LNCAP (cell line): ENCODE measurements at regions not wholly inside any gene's neighbourhood (a gene's known extent, or its start where the extent isn't known, plus 50 kb on each side); places are given as distances from the start of the nearest gene placed in this dataset.

Experiments
- CTCF ChIP-seq: fragments of 450-650 bp; IDR thresholded peaks from 2 replicates; pipeline ENCODE4 v1.5.1; 2017; ENCODE audit warnings: mild to moderate bottlenecking

GRCh38 chr2:52904355-52904891, 863.2 kb upstream of the CHAC2 start:
- TF ChIP-seq CTCF = no peak

- no peak for TF ChIP-seq CTCF
Measured at GRCh38 chr2:52897511-52898044, 870.0 kb upstream of the CHAC2 start.

- TF ChIP-seq CTCF = no peak
Measured at GRCh38 chr2:52895726-52896340, 871.8 kb upstream of the CHAC2 start.

GRCh38 chr2:52886556-52886955, 881.0 kb upstream of the CHAC2 start:
- no peak for TF ChIP-seq CTCF

DNA sequence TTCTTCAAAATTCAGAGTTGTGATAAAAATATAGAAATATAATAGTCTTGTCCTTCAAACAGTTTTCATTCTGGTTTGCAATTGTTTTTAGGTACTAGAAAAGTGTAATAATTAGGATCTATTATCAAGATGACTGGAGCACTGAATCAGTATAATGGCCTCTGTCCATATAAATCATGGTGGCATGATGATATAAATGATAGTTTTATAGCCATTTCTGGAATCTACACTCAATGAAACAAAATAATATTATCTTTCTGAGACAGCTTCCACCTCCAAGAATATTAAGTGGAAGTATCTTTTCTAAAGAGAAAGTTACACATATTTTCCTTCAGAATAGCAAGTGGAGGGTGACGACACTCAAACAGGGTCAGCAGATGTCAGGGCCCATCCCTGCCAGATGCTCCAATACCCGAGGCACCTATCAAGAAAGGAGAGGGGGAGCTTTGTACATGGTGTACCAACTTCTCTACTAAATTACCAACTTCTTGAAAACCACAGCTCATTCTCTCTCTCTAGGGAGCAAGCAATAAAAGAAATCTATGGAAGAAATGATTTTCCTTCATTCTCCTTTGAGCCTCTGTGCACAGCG, 882.7 kb upstream of the CHAC2 start:
- TF ChIP-seq CTCF = no peak

GRCh38 chr2:52882974-52883373, 884.6 kb upstream of the CHAC2 start:
- TF ChIP-seq CTCF = no peak

DNA sequence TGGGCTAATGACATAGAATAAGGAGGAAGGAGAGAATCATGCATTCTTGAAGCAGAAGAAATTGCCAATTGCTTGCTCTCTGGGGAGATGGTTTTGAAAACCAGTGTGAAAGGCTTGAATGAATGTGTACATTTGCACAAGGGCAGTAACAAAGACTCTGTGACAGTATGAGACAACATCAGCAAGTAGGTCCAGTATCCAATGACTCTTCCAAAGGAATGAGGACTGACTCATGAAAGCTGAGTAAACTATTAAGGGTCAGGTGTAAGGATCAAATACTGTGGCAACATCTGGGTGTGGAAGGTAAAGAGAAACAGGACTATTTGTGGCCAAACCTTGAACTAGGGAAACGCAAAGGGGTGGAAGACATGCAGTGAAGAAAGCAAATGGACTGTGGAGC, 886.0 kb upstream of the CHAC2 start:
- no peak for TF ChIP-seq CTCF
